ENCODE measurements at regions not wholly inside any gene's neighbourhood (a gene's known extent, or its start where the extent isn't known, plus 50 kb on each side); places are given as distances from the start of the nearest gene placed in this dataset.

GRCh38 chr12:89880690-89881350, 172.2 kb upstream of the ATP2B1 start:
- no peak for TF ChIP-seq CTCF (IDR thresholded peaks at IDR 0.05)
- no peak for TF ChIP-seq POLR2A (IDR thresholded peaks at IDR 0.05)
